Cardiac fibroblast (primary cell): ENCODE measurements at regions not wholly inside any gene's neighbourhood (a gene's known extent, or its start where the extent isn't known, plus 50 kb on each side); places are given as distances from the start of the nearest gene placed in this dataset.
A peak's percentile ranks its signal among the peaks of the same experiment; 100 is the strongest.

Experiments used
- DNase-seq, 2 donors: peaks; one replicate each; pipeline versions ENCODE4 v3.0.0 to v3.0.0-alpha.2; 2010; ENCODE audit warnings: low read depth in 2 of 2
- H3K4me3 ChIP-seq, 2 donors: replicated peaks in 1 of 2; 1 replicate in 1 of 2; 2 replicates in 1 of 2; pipeline ENCODE4 v1.5.1; 2011; ENCODE audit warnings: low read depth in 2 of 2, low read length in 2 of 2, mild to moderate bottlenecking in 2 of 2, moderate library complexity in 1 of 2
- CTCF ChIP-seq: IDR thresholded peaks from one replicate; pipeline ENCODE4 v1.5.1; 2011; ENCODE audit warnings: low read depth, mild to moderate bottlenecking, low read length, inconsistent platforms

- no peak overlapping the region for H3K4me3 ChIP-seq
- TF ChIP-seq CTCF: no peak
- DNase-seq: peak; percentile 6 to 28
Observed at GRCh38 chr2:187698374-187699110, 144.3 kb upstream of the TFPI start.

- no peak overlapping the region for H3K4me3 ChIP-seq
- DNase-seq: no peak
- no peak for TF ChIP-seq CTCF
Observed at GRCh38 chr2:187702157-187702556, 147.9 kb upstream of the TFPI start.

GRCh38 chr2:187708272-187708671 is 154.0 kb upstream of the TFPI start:
- TF ChIP-seq CTCF: no peak
- DNase-seq: no peak
- no peak overlapping the region for H3K4me3 ChIP-seq

- TF ChIP-seq CTCF: no peak
- H3K4me3 ChIP-seq: no peak overlapping the region
- peak in 1 of 2 donors; percentile 10 for DNase-seq
Observed at GRCh38 chr2:187709065-187709464, 154.8 kb upstream of the TFPI start.

GRCh38 chr2:187710791-187711521 is 156.7 kb upstream of the TFPI start:
- TF ChIP-seq CTCF: no peak
- DNase-seq: no peak
- H3K4me3 ChIP-seq: no peak overlapping the region

- no peak for TF ChIP-seq CTCF
- DNase-seq: no peak
- H3K4me3 ChIP-seq: no peak overlapping the region
Observed at GRCh38 chr2:187715590-187715989, 161.4 kb upstream of the TFPI start.
